ENCODE measurements at regions not wholly inside any gene's neighbourhood (a gene's known extent, or its start where the extent isn't known, plus 50 kb on each side); places are given as distances from the start of the nearest gene placed in this dataset.

DNA sequence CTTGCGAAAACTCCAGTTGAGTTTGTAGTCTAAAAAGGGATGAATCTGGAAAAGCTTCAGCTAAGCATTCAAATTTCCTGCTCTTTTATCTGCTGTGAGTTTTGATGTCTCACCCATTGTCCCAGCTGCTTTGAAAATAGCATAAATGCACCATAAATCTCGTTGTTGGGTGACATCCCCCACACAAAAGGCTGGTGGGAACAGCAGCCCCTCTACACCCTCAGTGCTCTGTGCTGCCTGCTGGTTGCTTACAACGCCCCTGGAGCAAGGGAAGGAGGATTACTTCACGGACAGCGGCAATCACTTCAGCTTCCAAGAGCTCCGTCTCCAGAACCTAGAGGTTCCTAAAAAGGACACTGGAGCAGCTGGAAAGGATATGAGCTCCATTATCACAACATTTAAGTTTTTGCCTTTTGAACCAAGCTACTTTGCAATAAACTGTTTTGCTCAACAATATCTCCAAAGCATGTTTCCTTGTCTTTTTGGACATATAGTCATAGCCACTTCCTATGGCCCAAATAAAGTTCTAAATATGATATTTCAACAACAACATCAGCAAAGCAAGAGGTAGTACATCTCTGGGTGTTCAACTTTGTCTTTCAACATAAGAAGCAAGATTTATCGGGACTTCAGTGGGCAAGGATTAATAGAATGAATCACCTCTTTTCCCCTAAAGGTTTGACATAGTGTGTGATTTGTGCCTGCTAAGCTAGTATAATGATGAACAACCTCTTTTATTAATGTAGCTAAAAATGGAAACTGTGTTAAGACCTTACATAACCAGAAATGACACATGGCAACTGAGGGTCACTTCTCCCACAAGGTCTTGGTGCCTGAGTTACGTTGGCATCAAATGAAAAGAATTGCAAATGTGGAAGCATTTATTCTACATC lies 413.5 kb downstream of the TXNL1 start:
- DNase-seq (ENCODE audit: low read depth), result no peak

DNA sequence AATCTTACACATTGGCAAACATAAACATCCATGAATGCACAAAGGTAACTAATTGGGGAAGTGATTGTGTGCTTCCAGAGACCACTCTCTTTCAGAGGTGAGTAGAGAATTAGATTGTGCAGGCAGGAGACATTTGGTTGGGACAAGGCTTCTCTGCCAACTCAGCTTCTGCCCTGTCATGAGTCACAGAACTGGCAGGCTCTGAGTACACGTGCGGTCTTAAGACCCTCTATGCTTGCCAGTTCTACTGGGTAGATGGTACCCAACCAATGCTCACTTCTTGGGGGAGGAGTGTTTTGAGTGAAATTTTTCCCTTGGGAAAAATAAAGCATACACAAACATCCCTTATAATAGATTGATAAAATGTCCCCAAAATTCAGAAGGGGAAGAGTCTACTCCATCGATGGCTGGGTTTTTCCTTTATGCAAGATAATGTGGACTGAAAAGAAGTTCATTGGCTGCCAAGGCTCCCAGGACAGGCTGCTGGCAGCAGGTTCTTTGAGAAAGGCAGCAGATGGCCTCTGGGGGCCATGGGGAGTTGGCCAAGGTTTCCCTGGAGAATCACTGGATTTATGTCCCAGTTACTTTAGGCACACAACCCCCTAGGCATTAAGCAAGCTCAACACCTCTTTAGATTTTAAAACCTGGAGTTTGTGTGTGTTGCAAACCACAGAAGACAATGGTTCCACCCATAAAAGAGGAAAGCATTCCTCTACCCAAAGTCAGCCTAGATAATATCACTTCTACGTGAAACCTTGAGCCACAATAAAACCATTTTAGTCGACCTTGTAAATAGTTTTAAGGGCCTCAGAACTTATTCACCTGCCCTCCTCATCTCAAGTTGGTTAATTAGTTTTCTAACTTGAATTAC lies 417.0 kb downstream of the TXNL1 start:
- DNase-seq (ENCODE audit: low read depth), result no peak

DNA sequence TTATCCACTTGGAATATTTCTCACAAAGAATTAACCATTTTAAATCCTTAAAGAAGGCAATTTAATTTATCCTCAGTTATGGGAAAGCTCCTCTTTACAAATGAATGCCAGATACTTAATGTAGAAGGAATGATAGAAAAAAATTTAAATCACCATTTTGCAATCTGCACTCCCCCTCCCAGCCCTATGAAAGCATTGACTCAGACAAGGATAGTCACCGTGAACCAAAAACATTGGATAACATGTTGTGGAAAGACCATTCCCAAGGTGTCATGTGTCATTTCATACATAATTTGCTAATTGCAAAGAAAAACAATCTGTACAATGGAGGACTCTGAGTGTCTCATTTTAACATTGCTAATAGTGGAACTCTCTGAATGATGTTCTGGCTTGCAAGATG lies 421.0 kb downstream of the TXNL1 start:
- no peak for DNase-seq (ENCODE audit: low read depth)

DNA sequence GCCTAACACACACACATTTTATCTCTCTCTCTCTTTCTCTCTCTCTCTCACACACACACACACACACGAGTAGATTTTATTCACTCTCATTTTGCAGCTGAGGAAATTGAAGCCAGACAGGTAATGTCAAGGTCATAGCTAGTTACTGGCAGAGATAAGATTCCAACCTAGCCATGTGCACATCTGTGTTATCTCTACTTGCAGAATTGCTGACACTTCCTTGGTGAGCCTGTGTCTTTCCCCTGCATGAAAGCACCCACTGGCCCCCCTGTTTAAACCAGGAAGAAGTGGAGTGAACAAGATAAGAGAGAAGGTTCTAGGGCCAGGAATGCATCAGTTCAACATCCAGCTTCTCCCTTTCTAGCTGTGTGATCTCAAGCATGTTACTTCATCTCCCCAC lies 423.7 kb downstream of the TXNL1 start:
- peak; percentile 30 for DNase-seq (ENCODE audit: low read depth)

DNA sequence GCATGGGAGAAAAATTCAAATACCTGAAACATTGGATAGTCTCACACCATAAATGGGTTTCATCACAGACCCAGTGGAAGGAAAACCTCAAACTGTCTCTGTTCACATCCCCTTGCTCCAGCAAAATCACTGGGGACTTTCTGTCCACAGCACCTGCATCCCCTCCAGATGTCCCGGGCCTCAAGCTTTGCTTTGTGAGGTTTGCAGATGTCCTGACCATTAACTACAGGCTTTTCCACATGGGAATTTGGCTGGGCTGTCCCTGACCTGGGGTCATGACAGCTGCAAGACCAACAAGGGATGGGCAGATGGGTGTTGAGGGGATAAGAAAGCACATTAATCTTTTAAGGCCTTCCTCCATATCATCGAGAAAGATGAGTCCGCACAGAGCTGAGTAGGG lies 427.9 kb downstream of the TXNL1 start:
- DNase-seq (ENCODE audit: low read depth), result no peak

DNA sequence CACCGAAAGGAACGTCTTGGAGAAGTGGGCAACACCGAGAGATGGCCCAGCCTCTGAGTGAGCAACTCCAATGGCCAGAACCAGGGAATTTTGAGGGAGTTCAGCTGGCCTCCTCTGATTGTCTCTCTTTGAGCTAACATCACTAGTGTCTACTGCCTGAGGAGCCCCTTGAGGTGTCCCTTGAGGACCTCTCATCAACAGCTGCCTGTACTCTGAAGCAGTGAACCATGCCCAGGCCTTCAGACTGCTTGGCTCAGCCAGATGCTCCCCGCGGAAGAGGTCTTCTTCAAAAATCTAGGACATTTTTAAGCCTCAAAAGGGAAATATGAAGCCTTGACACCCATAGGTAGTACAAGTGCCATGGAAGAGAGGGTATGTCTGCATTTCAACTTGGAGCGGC lies 430.4 kb downstream of the TXNL1 start:
- no peak for DNase-seq (ENCODE audit: low read depth)

DNA sequence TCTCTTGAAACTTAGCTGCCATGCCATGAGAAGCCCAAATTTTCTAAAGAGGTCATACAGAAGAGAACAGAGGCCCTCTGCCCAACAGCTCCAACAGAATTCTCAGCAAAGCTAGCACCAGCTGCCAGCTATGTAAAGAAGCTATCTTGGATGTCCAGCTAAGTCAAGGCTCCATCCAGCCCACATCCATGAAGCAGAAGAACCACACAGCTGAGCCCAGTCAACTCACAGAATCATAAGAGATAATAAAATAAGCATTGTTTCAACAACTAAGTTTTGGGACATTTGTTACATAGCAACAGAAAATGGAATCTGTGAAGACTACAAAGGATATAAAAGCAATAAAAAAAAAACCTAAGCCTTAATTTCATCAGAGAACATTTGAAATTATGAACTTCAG lies 434.3 kb downstream of the TXNL1 start:
- no peak for DNase-seq (ENCODE audit: low read depth)

DNA sequence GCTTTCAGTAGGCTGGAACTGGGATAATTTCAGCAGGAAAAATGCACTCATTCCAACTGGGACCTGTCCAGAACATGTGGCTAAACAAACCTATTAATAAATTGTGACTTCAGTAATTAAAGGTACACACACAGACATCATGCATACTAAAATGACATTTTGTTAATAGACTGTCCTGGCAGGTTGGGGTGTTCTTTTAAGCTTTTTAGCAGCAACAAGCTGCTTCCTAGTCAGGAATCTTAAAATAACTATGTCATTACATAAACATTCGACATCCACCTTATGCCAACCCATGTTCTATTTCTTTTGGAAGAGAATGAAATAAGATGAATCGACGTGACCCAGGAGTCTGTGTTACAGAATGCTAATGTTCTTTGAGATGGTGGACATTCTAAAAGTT lies 435.7 kb downstream of the TXNL1 start:
- DNase-seq (ENCODE audit: low read depth), result no peak

DNA sequence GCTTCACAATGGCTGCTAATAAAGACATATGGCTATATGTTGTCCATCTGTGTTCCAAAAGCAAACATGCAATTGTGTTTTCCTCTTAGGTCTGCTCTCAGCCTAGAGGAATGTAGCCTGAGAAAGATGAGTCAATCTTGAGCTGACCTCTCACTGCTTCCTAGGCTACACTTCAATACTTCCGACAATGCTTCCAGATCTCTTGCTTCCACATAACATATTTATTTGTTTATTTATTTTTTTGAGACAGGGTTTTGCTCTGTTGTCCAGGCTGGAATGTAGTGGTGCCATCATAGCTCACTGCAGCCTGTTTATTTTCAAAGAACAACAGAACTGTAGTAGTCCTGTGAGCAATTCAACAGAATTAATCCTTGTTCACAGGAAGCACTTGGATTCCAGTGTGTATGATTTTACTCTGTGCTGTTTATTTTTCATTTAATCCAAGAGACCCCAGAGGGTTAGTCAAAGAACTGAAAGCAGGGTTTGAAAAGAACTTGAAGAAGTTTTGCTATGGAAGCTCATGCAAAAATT lies 437.9 kb downstream of the TXNL1 start:
- DNase-seq (ENCODE audit: low read depth), result peak; percentile 64

DNA sequence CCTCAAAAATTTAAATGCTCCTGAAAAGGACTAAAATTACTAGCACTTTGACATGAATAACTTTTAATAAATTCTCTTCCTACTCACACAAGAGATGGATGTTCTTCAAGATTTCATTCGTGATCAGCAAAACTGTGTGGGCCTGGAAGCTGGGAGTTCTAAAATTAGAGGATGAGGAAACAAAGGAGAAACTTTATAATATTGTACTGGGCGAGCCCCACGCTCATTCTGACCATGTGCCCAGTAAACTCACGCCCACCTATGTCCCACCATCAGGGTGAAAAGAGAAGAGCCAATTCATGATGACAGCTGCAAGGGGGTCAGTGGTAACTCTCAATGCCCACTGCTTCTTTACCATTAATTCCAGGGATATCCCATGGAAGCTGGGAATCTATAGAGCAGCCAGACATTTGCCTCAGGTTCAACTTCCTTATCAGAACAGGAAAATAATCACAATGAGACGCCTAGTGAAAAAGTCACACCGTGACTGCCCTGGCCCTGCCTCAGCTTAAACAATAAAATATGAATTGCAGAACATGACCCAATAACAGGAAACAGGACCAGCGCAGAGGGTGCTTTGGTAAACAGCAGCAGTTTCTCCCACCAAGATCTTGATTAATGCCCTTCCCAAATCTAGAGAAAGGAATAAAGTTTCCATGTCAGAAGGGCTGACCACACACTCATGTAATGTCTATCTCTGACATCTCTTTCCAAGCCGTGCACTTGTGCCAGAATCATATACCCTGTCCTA lies 438.6 kb downstream of the TXNL1 start:
- no peak for DNase-seq (ENCODE audit: low read depth)

DNA sequence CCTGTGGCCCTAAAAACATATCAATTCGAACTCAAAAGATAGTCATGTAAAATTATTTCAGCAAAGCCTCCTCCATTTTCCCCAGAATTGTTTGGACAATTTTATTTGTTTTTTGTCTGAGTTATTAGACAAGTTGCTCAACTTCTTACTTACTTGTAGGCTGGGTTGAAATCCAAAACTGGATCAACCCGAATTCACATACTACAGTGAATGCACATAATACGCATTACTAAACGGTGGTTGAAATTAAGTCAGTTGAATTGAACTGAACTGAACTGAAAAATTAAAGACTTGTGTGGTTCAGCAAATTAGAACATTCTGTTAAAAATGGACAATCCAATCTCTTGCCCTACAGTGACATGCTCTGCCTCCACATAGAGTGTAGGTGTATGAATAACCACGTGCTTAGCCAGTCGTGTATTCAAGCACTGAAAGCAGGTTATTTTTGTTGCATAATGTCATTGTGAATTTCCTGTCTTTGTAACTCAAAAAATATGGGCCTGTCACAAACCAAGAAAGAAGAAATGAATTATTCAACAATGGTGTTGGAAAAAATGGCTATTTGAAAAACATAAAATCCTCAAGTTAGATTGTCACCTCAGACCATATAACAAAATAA lies 441.0 kb downstream of the TXNL1 start:
- DNase-seq (ENCODE audit: low read depth), result no peak

DNA sequence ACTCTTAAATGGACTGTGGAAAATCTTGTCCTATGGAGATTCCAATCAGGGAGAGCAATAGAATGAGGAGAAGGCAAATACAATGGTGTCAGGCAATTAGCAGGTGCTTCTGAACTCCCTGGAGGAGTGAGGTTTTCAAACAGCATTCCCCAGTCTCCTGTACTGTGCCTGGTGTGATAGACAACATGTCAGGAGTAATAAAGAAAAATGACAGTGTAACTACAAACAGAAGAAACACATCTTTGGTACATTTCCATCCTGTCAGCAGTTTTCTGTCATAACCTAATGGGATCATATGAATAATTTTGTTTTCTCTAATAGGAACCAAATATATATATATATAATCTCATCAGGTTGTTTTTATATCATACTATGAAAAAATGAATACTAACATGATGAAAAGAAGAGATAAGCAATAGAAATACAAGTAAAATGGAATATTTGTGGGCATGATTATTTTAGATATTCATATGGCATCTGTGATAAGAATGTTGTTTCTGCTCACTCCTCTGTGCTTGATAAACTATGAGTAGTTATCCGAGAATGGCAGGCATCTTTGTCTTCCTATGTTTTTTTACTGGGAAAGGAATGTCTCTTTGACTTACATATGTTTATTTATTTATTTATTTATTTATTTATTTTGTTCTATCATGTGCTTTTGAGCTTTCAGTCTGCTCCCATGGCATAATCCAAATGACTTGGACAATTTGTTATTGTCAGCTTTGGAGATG lies 441.7 kb downstream of the TXNL1 start:
- peak; percentile 72 for DNase-seq (ENCODE audit: low read depth)

DNA sequence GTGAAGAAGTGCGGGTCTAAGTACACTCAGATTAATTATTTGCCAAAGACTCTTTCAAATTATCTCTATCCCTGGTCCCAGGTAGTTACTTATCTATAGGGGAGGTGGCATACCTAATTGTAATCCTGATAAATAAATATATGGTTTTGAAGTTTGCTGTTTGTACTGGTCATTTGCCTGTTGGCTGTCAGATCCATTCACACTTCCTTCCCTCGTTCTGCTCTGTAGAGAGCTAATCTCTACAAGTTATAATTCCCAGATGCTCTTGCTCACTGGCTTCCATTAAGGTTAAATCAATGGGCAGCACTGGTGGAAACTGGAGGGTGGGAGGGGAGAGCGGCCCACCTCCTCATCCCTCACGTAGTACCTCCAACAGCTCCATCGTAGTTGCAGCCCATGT lies 447.1 kb downstream of the TXNL1 start:
- no peak for DNase-seq (ENCODE audit: low read depth)

DNA sequence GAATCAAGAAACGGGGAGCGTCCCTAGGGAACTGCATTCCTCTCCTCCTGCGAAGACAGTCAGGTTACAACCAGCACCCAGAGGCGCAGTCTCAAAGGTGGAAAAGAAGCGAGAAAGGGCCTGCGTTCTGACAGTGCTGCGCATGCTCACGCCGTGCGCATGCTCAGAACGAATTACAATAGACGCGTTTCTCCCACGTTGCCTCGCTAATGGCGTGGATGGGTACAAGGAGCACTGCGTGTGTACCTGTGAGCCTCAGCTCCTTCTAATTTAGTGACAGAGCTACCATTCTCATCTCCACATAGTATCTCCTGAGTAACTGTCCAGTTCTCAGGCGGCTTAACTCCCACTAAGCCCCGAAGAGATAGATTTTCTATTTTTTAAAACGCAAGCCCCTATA lies 448.8 kb downstream of the TXNL1 start:
- DNase-seq (ENCODE audit: low read depth), result no peak

DNA sequence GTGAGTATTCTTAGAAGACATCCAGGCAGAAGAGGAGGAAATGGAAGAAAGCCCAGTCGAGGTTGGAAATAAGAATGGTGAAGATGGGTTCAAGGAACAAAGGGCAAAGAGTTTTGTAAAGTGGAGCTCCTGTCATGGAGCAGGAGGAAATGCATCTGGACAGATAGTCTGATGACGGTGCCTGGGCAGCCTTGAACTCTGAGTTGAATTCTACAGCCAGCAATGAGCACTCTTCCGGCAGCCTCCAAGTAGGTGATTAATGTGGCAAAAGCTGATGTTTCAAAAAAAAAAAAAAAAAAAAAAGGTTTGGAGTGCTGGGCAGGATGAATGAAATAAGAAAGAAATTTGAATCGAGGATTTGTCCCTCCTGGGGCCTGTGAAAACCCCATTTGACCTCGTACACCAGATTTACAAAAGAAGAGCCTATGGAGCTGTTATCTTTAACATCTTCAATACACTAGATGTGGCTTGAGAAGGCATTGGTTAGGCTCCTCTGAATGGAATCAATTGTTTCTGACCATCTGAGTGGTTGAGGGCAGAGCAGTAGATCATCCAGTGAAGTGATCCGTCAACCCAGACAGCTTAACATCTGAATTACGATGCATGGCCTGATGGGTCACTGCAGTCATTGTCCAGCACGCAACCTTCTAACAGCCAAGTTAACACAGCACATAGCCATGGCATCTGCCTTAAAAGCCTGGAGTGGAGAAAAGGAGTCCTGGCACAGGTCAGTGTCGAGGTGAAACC lies 449.7 kb downstream of the TXNL1 start:
- DNase-seq (ENCODE audit: low read depth), result no peak

DNA sequence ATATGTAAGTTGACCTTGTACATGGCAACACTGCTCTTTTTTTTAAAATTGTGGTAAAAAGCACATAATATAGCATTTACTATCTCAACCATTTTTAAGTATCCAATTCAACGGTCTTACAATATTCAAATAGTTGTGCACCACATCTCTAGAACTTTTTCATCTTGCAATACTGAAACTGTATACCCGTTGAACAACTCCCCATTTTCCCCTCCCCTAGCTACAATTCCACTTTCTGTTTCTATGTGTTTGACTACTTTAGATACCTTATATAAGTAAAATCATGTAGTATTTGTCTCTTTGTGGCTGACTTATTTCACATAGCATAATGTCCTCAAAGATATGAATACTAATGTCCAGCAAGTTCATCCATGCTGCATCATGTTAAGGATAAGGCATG lies 452.1 kb downstream of the TXNL1 start:
- no peak for DNase-seq (ENCODE audit: low read depth)

DNA sequence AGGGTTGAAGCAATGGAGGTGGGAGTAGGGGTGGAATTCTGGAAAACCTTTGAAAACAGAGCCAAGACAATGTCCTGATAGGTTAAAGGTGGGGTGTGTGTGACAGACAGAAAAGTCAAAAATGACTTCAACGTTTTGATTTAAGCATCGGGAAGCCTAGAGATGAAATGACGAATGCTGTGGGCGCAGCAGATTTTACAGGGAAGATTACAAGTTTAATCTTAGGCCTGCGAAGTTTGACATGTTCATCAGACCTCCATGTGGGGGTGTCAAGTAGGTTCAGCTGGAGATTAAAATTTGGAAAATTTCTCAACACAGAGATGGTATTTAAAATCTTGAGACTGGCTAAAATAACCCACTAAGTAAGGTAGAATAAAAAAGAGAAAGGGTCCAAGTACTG lies 453.3 kb downstream of the TXNL1 start:
- no peak for DNase-seq (ENCODE audit: low read depth)

DNA sequence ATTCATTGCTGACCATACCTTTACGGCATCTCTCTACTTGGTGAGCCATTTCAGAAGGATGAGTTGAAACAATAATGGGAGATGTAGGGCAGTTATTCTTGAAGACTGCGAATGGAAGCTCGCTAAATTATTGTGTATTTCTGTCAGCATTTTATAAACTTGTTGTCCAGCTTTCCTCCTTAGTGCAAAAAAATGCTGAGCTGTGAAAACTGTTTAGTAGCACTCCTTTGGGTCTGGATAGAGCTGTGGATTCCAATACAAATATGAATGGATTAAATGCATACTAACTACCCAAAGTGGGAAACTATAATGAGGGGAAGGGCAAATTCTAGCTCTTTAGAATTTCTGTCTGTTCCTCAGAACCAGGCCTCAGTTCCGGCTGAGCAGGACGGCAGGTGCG lies 461.6 kb downstream of the TXNL1 start:
- DNase-seq (ENCODE audit: low read depth), result no peak

DNA sequence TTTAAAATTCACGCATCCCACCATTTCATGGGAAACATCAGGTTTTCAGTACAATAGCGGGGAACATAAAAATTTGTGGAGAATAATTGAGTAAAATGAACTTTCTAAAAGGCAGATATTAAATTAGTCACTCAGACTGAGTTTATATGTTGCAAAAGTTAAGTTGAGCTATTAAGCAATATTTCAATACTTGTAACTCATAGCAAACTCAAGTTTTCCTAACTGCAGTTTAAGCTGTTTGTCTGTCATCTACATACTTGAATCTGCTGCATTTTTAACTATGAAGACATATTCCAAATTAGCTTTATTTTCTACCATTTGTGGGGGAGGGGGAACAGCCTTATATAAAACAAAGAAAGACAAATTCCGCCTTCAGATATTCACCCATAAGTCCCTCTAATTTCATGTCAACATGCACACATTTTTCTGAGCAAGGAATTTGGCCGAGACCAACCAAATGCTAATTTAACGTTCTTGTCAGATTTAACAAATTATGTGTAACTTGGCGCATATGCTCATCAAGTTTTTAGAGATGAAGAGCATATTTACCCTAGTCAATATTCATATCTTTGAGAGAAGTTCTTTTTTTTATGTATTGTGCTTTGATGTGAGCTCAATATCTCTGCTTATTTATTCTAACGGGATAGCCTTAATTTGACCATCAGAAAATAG lies 462.9 kb downstream of the TXNL1 start:
- peak; percentile 25 for DNase-seq (ENCODE audit: low read depth)

Data from amniotic epithelial cell (primary cell).